ENCODE measurements at regions not wholly inside any gene's neighbourhood (a gene's known extent, or its start where the extent isn't known, plus 50 kb on each side); places are given as distances from the start of the nearest gene placed in this dataset.

- TF ChIP-seq, protein P1, sequence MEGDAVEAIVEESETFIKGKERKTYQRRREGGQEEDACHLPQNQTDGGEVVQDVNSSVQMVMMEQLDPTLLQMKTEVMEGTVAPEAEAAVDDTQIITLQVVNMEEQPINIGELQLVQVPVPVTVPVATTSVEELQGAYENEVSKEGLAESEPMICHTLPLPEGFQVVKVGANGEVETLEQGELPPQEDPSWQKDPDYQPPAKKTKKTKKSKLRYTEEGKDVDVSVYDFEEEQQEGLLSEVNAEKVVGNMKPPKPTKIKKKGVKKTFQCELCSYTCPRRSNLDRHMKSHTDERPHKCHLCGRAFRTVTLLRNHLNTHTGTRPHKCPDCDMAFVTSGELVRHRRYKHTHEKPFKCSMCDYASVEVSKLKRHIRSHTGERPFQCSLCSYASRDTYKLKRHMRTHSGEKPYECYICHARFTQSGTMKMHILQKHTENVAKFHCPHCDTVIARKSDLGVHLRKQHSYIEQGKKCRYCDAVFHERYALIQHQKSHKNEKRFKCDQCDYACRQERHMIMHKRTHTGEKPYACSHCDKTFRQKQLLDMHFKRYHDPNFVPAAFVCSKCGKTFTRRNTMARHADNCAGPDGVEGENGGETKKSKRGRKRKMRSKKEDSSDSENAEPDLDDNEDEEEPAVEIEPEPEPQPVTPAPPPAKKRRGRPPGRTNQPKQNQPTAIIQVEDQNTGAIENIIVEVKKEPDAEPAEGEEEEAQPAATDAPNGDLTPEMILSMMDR (IDR thresholded peaks at IDR 0.05): no peak
- no peak for TF ChIP-seq POLR2A (IDR thresholded peaks at IDR 0.05)
These were observed 150.5 kb upstream of the PTPN1 start for GRCh38 chr20:50359607-50360217.

Measured in right lobe of liver (tissue), 4 donors.